ENCODE measurements at regions not wholly inside any gene's neighbourhood (a gene's known extent, or its start where the extent isn't known, plus 50 kb on each side); places are given as distances from the start of the nearest gene placed in this dataset.

- no peak for TF ChIP-seq CTCF (IDR thresholded peaks at IDR 0.05)
- TF ChIP-seq POLR2A (IDR thresholded peaks at IDR 0.05) = no peak
These were observed 628.3 kb downstream of the TRIML1 start for GRCh38 chr4:188767496-188767895.

Data from thyroid gland (tissue), 4 donors.